K562 (cell line): ENCODE measurements at regions not wholly inside any gene's neighbourhood (a gene's known extent, or its start where the extent isn't known, plus 50 kb on each side); places are given as distances from the start of the nearest gene placed in this dataset.

Experiments used
- POLR2A ChIP-seq: fragments of 450-650 bp; conservative IDR thresholded peaks from 2 replicates; pipeline ENCODE4 v1.6.1; 2016
- SMC3 ChIP-seq: conservative IDR thresholded peaks from 2 replicates; pipeline ENCODE4 v1.6.1; 2011; ENCODE audit warnings: low read depth, low read length, improper control_type of control experiment; ENCODE audit not compliant: insufficient read depth
- THAP12 ChIP-seq: fragments of 250-450 bp; sonication (Bioruptor Pico); IDR thresholded peaks from 2 replicates; pipeline ENCODE4 v1.9.0; 2021; ENCODE audit warnings: mild to moderate bottlenecking, inconsistent platforms

DNA sequence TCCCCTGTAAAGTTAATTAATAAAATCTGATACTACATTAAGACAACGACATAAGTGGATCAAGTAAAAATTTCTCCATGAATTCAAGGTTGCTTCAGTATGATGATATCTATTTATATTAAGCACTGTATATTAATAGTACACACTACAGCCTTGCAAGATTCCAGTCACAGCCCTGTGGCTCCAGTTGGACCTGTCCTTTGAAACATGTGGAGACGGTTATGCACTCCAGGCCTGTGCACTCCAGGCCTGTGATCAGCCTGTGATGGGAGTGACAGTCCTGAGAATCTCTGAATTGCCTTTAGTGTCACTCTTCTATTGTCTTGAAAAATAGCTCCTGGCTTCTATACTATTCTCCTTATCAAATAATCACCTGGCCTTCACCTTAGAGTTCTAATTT is 981.1 kb upstream of the AGA start:
- TF ChIP-seq POLR2A (no peak), SMC3 (no peak), THAP12 (no peak)
